CD8-positive, alpha-beta memory T cell (primary cell): ENCODE measurements at regions not wholly inside any gene's neighbourhood (a gene's known extent, or its start where the extent isn't known, plus 50 kb on each side); places are given as distances from the start of the nearest gene placed in this dataset.
A peak's percentile ranks its signal among the peaks of the same experiment; 100 is the strongest.

Source experiments
- CTCF ChIA-PET: fragments of 350-600 bp; sonication (Branson Sonifier 250); formaldehyde crosslinking; loops from one replicate; lab custom pipeline; 2021; ENCODE audit warnings: antibody characterized with exemption; lab: Charles Lee
- POLR2A ChIA-PET: fragments of 350-600 bp; sonication (Branson Sonifier 250); formaldehyde crosslinking; loops from one replicate; lab custom pipeline; 2021; ENCODE audit warnings: antibody characterized with exemption; lab: Charles Lee
- DNase-seq, 5 donors: peaks; one replicate each; pipeline versions ENCODE4 v3.0.0 to v3.0.0-alpha.2; 2020 to 2022; ENCODE audit warnings: mixed read lengths in 1 of 5
- H3K27ac ChIP-seq: one replicate; pipeline ENCODE4 v1.7.0; 2013; ENCODE audit warnings: low read depth, mild to moderate bottlenecking, low read length, moderate library complexity
- H3K27me3 ChIP-seq: 2 replicates; pipeline ENCODE4 v1.7.0; 2013; ENCODE audit warnings: low read length, mild to moderate bottlenecking; ENCODE audit not compliant: insufficient read depth, poor library complexity, severe bottlenecking
- H3K36me3 ChIP-seq: 2 replicates; pipeline ENCODE4 v1.7.0; 2013; ENCODE audit warnings: mild to moderate bottlenecking, low read length, moderate library complexity; ENCODE audit not compliant: insufficient read depth
- H3K4me1 ChIP-seq: 2 replicates; pipeline ENCODE4 v1.7.0; 2013; ENCODE audit warnings: mild to moderate bottlenecking, low read length, moderate library complexity; ENCODE audit not compliant: insufficient read depth
- H3K4me3 ChIP-seq: 2 replicates; pipeline ENCODE4 v1.7.0; 2013; ENCODE audit warnings: mild to moderate bottlenecking, low read length
- H3K9me3 ChIP-seq: 2 replicates; pipeline ENCODE4 v1.7.0; 2013; ENCODE audit warnings: mild to moderate bottlenecking, low read length
- H3K27ac Mint-ChIP-seq, 8 donors: one replicate each; pipeline ENCODE4 v1.8.0; 2020 to 2021; ENCODE audit warnings: mixed read lengths in 8 of 8, mild to moderate bottlenecking in 6 of 8, inconsistent platforms in 3 of 8, moderate library complexity in 3 of 8
- H3K27me3 Mint-ChIP-seq, 2 donors: one replicate each; pipeline ENCODE4 v1.8.0; 2020 to 2021; ENCODE audit warnings: mixed read lengths in 2 of 2, mild to moderate bottlenecking in 1 of 2, moderate library complexity in 1 of 2
- H3K36me3 Mint-ChIP-seq, 3 donors: one replicate each; pipeline ENCODE4 v1.8.0; 2020 to 2021; ENCODE audit warnings: mixed read lengths in 3 of 3, inconsistent platforms in 1 of 3, mild to moderate bottlenecking in 1 of 3
- H3K4me1 Mint-ChIP-seq, 3 donors: one replicate each; pipeline ENCODE4 v1.8.0; 2020 to 2021; ENCODE audit warnings: mixed read lengths in 3 of 3, inconsistent platforms in 1 of 3, mild to moderate bottlenecking in 1 of 3
- H3K4me3 Mint-ChIP-seq, 7 donors: one replicate each; pipeline ENCODE4 v1.8.0; 2020 to 2021; ENCODE audit warnings: mixed read lengths in 7 of 7, mild to moderate bottlenecking in 6 of 7, moderate library complexity in 4 of 7, inconsistent platforms in 2 of 7
- H3K9me3 Mint-ChIP-seq, 5 donors: one replicate each; pipeline ENCODE4 v1.8.0; 2020 to 2022; ENCODE audit warnings: mixed read lengths in 5 of 5, mild to moderate bottlenecking in 3 of 5, moderate library complexity in 2 of 5, inconsistent platforms in 1 of 5

- Mint-ChIP-seq H3K9me3 (peaks cover 0 to 8% (median 1%) of the 10 kb centered on the region in 5 donors), H3K27ac (no peak overlapping the region), H3K36me3 (no peaks in the 10 kb centered on the region), H3K4me1 (no peaks in the 10 kb centered on the region), H3K27me3 (peaks cover 0 to 19% of the 10 kb centered on the region in 2 donors), H3K4me3 (no peak overlapping the region)
- H3K27ac ChIP-seq, result no peak overlapping the region
- H3K4me3 ChIP-seq, result no peak overlapping the region
- no peaks in the 10 kb centered on the region for H3K27me3 ChIP-seq
- ChIA-PET POLR2A (no interaction called here), CTCF (no interaction called here)
- H3K9me3 ChIP-seq, result no peaks in the 10 kb centered on the region
- no peaks in the 10 kb centered on the region for H3K4me1 ChIP-seq
- no peak for DNase-seq
- H3K36me3 ChIP-seq, result no peaks in the 10 kb centered on the region
Measured at GRCh38 chr20:54377992-54378773, 97.2 kb upstream of the DOK5 start.

- H3K9me3 Mint-ChIP-seq, result peaks cover 0 to 6% (median 0%) of the 10 kb centered on the region in 5 donors
- H3K4me1 ChIP-seq, result no peaks in the 10 kb centered on the region
- H3K4me1 Mint-ChIP-seq, result no peaks in the 10 kb centered on the region
- H3K27me3 ChIP-seq, result no peaks in the 10 kb centered on the region
- H3K36me3 ChIP-seq, result no peaks in the 10 kb centered on the region
- no peak overlapping the region for H3K4me3 ChIP-seq
- ChIA-PET POLR2A (no interaction called here), CTCF (no interaction called here)
- no peak for DNase-seq
- no peak overlapping the region for H3K27ac Mint-ChIP-seq
- peaks cover 3 to 32% of the 10 kb centered on the region in 2 donors for H3K27me3 Mint-ChIP-seq
- no peak overlapping the region for H3K27ac ChIP-seq
- no peaks in the 10 kb centered on the region for H3K36me3 Mint-ChIP-seq
- no peak overlapping the region for H3K4me3 Mint-ChIP-seq
- no peaks in the 10 kb centered on the region for H3K9me3 ChIP-seq
Measured at GRCh38 chr20:54379893-54380584, 95.4 kb upstream of the DOK5 start.

GRCh38 chr20:54382419-54382818, 93.0 kb upstream of the DOK5 start:
- no peak for DNase-seq
- POLR2A ChIA-PET, result no interaction called here
- H3K27ac Mint-ChIP-seq, result no peak overlapping the region

GRCh38 chr20:54385746-54386145, 89.6 kb upstream of the DOK5 start:
- CTCF ChIA-PET, result no interaction called here
- POLR2A ChIA-PET, result no interaction called here
- no peak for DNase-seq
- Histone ChIP-seq H3K36me3 (no peaks in the 10 kb centered on the region), H3K4me3 (no peak overlapping the region), H3K27ac (no peak overlapping the region), H3K9me3 (no peaks in the 10 kb centered on the region), H3K27me3 (no peaks in the 10 kb centered on the region), H3K4me1 (no peaks in the 10 kb centered on the region)
- Mint-ChIP-seq H3K27ac (no peak overlapping the region), H3K9me3 (peaks cover 0 to 4% (median 0%) of the 10 kb centered on the region in 5 donors), H3K4me3 (no peak overlapping the region), H3K36me3 (no peaks in the 10 kb centered on the region), H3K27me3 (peaks cover 3 to 32% of the 10 kb centered on the region in 2 donors), H3K4me1 (no peaks in the 10 kb centered on the region)

More at GRCh38 chr20:54382419-54382818, 93.0 kb upstream of the DOK5 start:
- H3K27me3 ChIP-seq, result no peaks in the 10 kb centered on the region
- no peaks in the 10 kb centered on the region for H3K36me3 Mint-ChIP-seq
- no peaks in the 10 kb centered on the region for H3K4me1 ChIP-seq
- peaks cover 3 to 40% of the 10 kb centered on the region in 2 donors for H3K27me3 Mint-ChIP-seq
- no peak overlapping the region for H3K4me3 Mint-ChIP-seq
- H3K27ac ChIP-seq, result no peak overlapping the region
- no peaks in the 10 kb centered on the region for H3K4me1 Mint-ChIP-seq
- H3K9me3 ChIP-seq, result no peaks in the 10 kb centered on the region
- peaks cover 0 to 4% (median 0%) of the 10 kb centered on the region in 5 donors for H3K9me3 Mint-ChIP-seq
- CTCF ChIA-PET, result no interaction called here
- H3K4me3 ChIP-seq, result no peak overlapping the region
- H3K36me3 ChIP-seq, result no peaks in the 10 kb centered on the region

GRCh38 chr20:54389596-54390280, 85.7 kb upstream of the DOK5 start:
- Histone ChIP-seq H3K27me3 (no peaks in the 10 kb centered on the region), H3K36me3 (no peaks in the 10 kb centered on the region), H3K4me3 (no peak overlapping the region), H3K4me1 (no peaks in the 10 kb centered on the region), H3K27ac (no peak overlapping the region), H3K9me3 (no peaks in the 10 kb centered on the region)
- Mint-ChIP-seq H3K27me3 (peaks cover 0 to 8% of the 10 kb centered on the region in 2 donors), H3K36me3 (no peaks in the 10 kb centered on the region), H3K9me3 (peaks cover 0 to 8% (median 1%) of the 10 kb centered on the region in 5 donors), H3K4me3 (no peak overlapping the region), H3K4me1 (no peaks in the 10 kb centered on the region), H3K27ac (no peak overlapping the region)
- CTCF ChIA-PET, result no interaction called here
- POLR2A ChIA-PET, result no interaction called here
- DNase-seq, result no peak

- peaks cover 0 to 8% (median 0%) of the 10 kb centered on the region in 5 donors for H3K9me3 Mint-ChIP-seq
- H3K4me1 Mint-ChIP-seq, result no peaks in the 10 kb centered on the region
- H3K36me3 Mint-ChIP-seq, result no peaks in the 10 kb centered on the region
- CTCF ChIA-PET, result no interaction called here
- Histone ChIP-seq H3K27ac (no peak overlapping the region), H3K9me3 (no peaks in the 10 kb centered on the region), H3K27me3 (no peaks in the 10 kb centered on the region), H3K4me1 (no peaks in the 10 kb centered on the region), H3K4me3 (no peak overlapping the region), H3K36me3 (no peaks in the 10 kb centered on the region)
- POLR2A ChIA-PET, result no interaction called here
- H3K27ac Mint-ChIP-seq, result peak overlapping the region in 1 of 8 donors; percentile 90
- H3K4me3 Mint-ChIP-seq, result no peak overlapping the region
- no peaks in the 10 kb centered on the region for H3K27me3 Mint-ChIP-seq
- no peak for DNase-seq
Measured at GRCh38 chr20:54397292-54398140, 77.9 kb upstream of the DOK5 start.

- Mint-ChIP-seq H3K9me3 (peaks cover 0 to 2% (median 0%) of the 10 kb centered on the region in 5 donors), H3K27ac (no peak overlapping the region), H3K4me3 (no peak overlapping the region), H3K36me3 (no peaks in the 10 kb centered on the region), H3K4me1 (no peaks in the 10 kb centered on the region), H3K27me3 (no peaks in the 10 kb centered on the region)
- ChIA-PET CTCF (no interaction called here), POLR2A (no interaction called here)
- no peaks in the 10 kb centered on the region for H3K9me3 ChIP-seq
- no peak overlapping the region for H3K27ac ChIP-seq
- no peaks in the 10 kb centered on the region for H3K4me1 ChIP-seq
- H3K27me3 ChIP-seq, result no peaks in the 10 kb centered on the region
- no peak overlapping the region for H3K4me3 ChIP-seq
- no peaks in the 10 kb centered on the region for H3K36me3 ChIP-seq
- no peak for DNase-seq
Measured at GRCh38 chr20:54398814-54399213, 76.6 kb upstream of the DOK5 start.
